ENCODE measurements at regions not wholly inside any gene's neighbourhood (a gene's known extent, or its start where the extent isn't known, plus 50 kb on each side); places are given as distances from the start of the nearest gene placed in this dataset.

GRCh38 chr7:41003611-41003940 lies 699.3 kb downstream of the INHBA start:
- no peak for TF ChIP-seq POLR2A (IDR thresholded peaks at IDR 0.05)
- no peak for TF ChIP-seq CTCF (IDR thresholded peaks at IDR 0.05)
